ENCODE measurements at regions not wholly inside any gene's neighbourhood (a gene's known extent, or its start where the extent isn't known, plus 50 kb on each side); places are given as distances from the start of the nearest gene placed in this dataset.

DNA sequence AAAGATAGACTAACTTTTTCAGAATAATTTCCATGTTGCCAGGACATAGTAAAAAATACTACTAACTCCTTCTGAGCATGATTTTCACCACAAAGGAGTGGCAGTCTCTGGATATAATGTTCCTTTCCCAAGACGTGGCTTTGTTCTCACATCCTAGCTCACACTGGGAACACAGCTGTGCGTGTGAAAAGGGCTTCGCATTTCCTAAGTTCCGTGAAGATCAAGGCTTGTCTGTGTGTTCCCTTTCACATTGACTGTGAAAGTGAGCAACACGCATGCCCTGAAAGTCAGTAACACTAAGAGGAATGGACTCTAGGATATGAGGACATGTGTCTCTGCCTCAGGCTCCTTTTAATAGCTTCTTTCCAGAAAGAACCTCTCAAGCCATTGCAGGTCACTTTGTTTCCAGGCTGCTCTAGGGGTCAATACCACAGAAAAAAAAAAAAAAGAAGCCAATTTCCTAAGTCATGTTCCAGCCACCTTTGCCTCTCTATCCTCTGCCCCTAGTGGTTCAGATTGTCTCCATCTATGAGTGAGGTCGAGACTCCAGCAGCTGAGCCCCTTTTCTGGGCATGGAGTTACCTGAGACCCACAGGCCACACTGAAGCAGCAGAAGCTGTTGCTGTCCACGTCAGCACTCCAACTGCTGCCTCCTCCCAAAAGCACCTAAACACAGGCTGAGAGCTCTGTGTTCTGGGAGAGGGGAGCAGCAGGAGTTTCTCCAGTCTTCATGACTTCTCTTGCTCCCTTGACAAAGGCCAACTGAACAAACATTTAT lies 355.9 kb downstream of the RSL24D1 start:
- Histone ChIP-seq H3K4me2 (ENCODE audit: low read length) (no peak overlapping the region), H3K9me3 (ENCODE audit: control insufficient read depth in 1 of 2, insufficient read depth in 1 of 2, low read depth in 1 of 2, low read length in 2 of 2) (no peaks in the 10 kb centered on the region; a peak in 1 of 4 replicates), H3K9me2 (ENCODE audit: insufficient read depth) (no peaks in the 10 kb centered on the region), H3K9ac (ENCODE audit: low read length) (no peak overlapping the region), H2AFZ (ENCODE audit: low read depth, low read length, poor library complexity, severe bottlenecking) (no peak overlapping the region), H4K20me1 (ENCODE audit: insufficient read depth) (no peaks in the 10 kb centered on the region), H3K27me3 (ENCODE audit: insufficient read depth, low read length) (no peaks in the 10 kb centered on the region), H3K27ac (ENCODE audit: low read depth, low read length) (no peak overlapping the region), H3K79me2 (ENCODE audit: insufficient read depth, low read length) (no peaks in the 10 kb centered on the region), H3K36me3 (ENCODE audit: control insufficient read depth in 1 of 2, insufficient read depth in 2 of 2, low read length in 2 of 2) (no peaks in the 10 kb centered on the region), H3K4me1 (ENCODE audit: control insufficient read depth in 1 of 2, insufficient read depth in 2 of 2, low read length in 2 of 2) (no peaks in the 10 kb centered on the region), H3K4me3 (replicated peaks in 1 of 2; ENCODE audit: low read depth in 1 of 2, low read length in 2 of 2) (no peak overlapping the region)
- ChIA-PET CTCF (no interaction called here), POLR2A (no interaction called here), RAD21 (ENCODE audit: low non-redundant PET in 1 of 2, low total read pairs in 2 of 2, uncharacterized antibody in 2 of 2, unreplicated experiment in 2 of 2) (no interaction called here)
- BruUV-seq (replicated peaks), result no TSS peak
- DNase-seq (ENCODE audit: low read depth, low spot score) (no peak), ATAC-seq (no peak)
- TF ChIP-seq JUND (IDR thresholded peaks at IDR 0.05) (no peak), RAD21 (IDR thresholded peaks at IDR 0.05; ENCODE audit: low read depth) (no peak), POLR2AphosphoS5 (IDR thresholded peaks at IDR 0.05; ENCODE audit: low read depth, low read length) (no peak), EZH2 (IDR thresholded peaks at IDR 0.05) (no peak), ZNF274 (IDR thresholded peaks at IDR 0.05; ENCODE audit: low read depth, low read length) (no peak), FOSL1 (IDR thresholded peaks at IDR 0.05; ENCODE audit: low read depth) (no peak)
- TF ChIP-seq, protein P1, sequence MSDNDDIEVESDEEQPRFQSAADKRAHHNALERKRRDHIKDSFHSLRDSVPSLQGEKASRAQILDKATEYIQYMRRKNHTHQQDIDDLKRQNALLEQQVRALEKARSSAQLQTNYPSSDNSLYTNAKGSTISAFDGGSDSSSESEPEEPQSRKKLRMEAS (IDR thresholded peaks at IDR 0.05), result no peak
- TF ChIP-seq, protein P2, sequence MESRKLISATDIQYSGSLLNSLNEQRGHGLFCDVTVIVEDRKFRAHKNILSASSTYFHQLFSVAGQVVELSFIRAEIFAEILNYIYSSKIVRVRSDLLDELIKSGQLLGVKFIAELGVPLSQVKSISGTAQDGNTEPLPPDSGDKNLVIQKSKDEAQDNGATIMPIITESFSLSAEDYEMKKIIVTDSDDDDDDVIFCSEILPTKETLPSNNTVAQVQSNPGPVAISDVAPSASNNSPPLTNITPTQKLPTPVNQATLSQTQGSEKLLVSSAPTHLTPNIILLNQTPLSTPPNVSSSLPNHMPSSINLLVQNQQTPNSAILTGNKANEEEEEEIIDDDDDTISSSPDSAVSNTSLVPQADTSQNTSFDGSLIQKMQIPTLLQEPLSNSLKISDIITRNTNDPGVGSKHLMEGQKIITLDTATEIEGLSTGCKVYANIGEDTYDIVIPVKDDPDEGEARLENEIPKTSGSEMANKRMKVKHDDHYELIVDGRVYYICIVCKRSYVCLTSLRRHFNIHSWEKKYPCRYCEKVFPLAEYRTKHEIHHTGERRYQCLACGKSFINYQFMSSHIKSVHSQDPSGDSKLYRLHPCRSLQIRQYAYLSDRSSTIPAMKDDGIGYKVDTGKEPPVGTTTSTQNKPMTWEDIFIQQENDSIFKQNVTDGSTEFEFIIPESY (IDR thresholded peaks at IDR 0.05; ENCODE audit: extremely low read depth, insufficient replicate concordance, low read length), result no peak
- TF ChIP-seq, protein P3, sequence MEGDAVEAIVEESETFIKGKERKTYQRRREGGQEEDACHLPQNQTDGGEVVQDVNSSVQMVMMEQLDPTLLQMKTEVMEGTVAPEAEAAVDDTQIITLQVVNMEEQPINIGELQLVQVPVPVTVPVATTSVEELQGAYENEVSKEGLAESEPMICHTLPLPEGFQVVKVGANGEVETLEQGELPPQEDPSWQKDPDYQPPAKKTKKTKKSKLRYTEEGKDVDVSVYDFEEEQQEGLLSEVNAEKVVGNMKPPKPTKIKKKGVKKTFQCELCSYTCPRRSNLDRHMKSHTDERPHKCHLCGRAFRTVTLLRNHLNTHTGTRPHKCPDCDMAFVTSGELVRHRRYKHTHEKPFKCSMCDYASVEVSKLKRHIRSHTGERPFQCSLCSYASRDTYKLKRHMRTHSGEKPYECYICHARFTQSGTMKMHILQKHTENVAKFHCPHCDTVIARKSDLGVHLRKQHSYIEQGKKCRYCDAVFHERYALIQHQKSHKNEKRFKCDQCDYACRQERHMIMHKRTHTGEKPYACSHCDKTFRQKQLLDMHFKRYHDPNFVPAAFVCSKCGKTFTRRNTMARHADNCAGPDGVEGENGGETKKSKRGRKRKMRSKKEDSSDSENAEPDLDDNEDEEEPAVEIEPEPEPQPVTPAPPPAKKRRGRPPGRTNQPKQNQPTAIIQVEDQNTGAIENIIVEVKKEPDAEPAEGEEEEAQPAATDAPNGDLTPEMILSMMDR (IDR thresholded peaks at IDR 0.05 in 2 of 3, conservative IDR thresholded peaks at IDR 0.05 in 1 of 3; ENCODE audit: borderline replicate concordance in 1 of 3, insufficient read depth in 1 of 3, low read depth in 2 of 3, low read length in 2 of 3), result no peak
- intact Hi-C loops (cut with micrococcal nuclease), result no loop called here

Data from HCT116 (cell line).